HG03095 (cell line): ENCODE measurements at regions not wholly inside any gene's neighbourhood (a gene's known extent, or its start where the extent isn't known, plus 50 kb on each side); places are given as distances from the start of the nearest gene placed in this dataset.

Experiments used
- ATAC-seq: cut with Tn5 transposase; IDR thresholded peaks from one replicate; pipeline ENCODE4 v1.9.1; 2021; ENCODE audit warnings: moderate library complexity; ENCODE audit not compliant: unreplicated experiment

DNA sequence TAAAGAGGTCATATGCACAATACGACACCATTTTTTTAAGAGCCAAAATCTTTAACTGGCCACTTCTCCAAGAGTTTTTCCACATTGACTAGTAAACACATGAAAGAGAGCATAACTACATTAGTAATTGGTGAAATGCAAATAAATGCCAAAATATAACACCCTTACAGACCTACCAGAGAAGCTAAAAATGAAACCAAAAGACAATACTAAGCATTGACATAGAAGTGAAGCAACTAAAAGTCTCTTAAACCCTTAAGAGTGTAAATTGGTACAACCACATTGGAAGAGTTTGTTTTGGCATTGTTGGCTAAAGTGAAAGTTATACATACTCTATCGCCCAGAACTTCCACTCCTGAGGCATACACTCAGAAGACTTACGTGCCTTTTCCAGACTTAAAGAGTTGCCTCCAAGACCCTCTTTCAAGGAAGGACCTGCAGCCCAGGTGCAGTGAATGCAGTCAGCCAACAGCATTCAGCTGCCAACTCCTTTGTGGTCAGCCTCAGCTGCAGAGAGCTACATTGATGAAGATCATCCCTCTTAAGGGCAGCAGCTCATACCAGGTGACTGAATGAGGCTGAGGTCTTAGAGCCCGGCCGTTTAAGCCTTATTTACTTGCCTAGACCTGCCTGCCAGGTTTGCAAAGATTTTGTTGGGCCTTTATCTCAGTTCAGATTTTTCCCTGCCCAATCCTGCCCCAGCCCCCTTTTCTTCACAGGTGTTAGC lies 839.1 kb upstream of the ADGRL2 start:
- ATAC-seq, result no peak

DNA sequence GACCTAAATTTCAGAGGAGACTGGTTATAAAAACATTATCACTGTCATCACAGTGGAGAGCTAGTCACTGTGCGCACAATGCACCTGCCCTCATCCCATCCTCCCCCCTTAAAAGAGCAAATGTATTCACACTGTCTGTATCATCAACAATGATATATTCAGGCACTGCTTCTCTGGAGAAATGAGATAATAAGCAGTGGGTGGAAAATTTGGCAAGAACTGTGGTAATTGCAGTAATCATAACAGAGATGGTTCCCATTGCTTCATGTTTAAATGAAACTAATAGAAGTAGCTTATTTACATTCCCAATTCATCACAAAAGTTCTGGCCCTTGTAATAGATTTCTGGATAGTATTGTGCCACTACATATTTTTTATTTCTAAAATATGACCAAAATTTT lies 867.4 kb upstream of the ADGRL2 start:
- no peak for ATAC-seq

DNA sequence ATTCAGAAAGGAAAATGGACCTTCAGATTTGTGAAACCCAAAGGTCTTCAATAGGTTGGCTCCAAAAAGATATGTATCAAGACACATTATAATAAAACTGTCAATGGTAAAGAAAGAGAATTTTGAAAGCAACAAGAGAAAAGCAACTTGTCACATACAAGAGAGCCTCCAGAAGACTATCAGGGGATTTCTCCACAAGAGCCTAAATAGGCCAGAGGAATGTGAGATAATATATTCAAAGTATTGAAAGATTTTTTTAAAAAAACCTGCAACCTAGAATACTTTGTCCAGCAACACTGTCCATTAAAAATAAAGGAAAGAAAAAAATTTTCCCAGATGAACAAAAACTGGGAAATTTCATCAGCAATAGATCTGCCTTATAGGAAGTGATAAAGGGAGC lies 869.6 kb upstream of the ADGRL2 start:
- ATAC-seq, result no peak

DNA sequence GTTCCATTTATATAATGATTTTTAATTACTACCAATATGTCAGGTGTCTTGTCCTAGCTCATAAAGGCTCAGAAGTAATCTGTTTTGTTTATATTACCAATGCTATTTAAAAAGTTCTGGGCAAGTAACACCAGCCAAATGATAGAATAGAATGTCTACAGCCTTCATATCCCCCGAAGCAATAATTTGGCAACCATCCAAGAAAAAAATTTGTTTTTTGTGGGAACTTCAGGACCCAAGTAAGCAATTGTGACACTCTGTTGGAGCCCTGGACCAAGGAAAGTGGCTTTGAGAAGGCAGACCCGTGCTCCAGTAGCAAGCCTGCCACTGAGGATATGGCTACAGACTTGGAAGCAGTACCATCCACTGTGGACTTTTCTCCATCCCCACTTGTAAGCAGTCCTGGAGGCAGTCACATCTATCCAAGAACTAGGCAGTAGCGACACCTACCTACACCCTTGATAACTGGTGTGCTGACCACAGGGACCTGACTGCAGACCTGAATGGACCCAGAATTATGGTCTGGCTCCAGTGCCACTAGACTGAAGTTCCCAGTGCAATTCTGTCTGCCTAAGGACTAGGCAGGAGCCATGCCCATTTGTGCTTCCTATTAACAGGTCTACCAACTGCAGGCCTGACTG lies 870.7 kb upstream of the ADGRL2 start:
- no peak for ATAC-seq

DNA sequence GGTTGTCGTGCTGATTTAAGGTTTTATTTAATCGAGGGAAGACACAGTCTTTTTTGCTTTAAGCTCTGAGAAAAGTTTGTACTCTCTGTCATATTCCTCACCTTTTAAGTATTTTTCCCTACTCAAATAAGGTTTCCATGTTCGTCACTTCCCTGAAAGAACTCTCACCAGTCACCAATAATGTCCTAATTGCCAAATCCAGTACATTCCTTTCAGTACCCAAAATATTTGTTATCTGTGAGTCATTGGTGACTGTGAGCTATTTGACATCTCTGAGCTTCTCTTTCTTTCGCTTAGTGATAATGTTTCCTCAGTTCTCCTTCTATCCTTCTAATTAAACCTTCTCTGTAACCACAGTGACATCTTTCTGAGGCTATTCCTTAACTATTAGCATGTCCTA lies 874.2 kb upstream of the ADGRL2 start:
- ATAC-seq, result no peak

DNA sequence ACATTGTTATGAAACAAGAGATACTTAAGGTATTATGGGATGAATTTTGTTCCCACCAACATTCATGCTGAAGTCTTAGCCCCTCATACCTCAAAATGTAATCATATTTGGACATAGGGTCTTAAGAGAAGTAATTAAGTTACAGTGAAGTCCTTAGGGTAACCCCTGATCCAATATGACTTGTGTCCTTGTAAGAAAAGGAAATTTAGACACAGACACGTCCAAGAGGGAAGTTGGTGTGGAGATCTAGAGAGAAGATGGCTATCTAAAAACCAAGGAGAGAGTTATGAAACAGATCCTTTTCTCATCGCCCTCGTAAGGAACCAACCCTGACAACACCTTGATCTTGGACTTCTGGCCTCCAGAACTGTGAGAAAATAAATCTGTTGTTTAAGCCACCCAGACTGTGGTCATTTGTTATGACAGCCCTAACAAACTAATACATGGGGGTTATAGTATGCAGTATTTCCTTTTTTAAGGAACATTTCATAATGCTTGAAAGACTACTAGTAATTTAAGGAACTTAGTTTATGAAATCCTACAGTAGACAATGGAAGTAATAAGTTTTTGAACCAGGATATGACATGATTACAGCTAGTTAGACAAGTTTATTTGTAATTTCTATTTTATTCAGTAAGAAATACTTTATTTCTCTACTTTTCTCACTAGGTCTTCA lies 875.5 kb upstream of the ADGRL2 start:
- ATAC-seq, result no peak

DNA sequence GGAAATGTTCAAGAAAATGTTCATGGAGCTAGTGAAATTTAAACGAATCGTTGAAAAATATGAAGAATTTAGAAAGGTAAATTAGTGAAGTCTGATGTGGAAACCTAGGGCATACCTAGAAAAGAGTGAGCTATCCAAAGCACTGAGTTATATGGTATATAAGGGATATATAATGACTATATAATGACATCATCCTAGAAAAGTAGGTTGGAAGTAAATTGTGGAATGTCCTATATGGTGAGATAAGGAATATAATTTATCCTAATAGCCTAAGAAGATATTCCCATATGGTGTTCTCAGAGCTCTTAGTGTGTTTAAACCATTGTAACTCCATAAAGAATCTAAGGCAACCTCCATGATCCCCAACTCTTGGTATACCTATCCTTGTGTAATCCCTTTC lies 876.4 kb upstream of the ADGRL2 start:
- ATAC-seq, result no peak

DNA sequence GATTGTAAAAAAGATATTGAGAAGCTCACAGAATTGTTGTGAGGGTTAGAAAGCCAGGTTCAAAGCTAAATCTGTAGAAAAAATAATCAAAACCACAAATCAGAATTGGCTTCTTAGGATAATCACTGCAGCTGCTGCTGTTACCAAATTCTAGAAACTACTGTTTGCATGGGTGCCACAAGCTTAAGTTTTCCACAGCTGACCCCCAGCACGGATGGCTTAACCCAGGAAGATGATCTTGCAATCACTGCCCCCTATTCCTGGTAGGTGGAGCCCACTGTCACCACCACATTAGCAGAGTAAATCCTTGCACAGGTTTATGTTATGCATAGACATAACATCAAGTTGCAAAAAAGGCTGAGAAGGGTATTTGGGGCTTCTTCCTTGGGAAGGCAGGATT lies 877.8 kb upstream of the ADGRL2 start:
- ATAC-seq, result no peak

DNA sequence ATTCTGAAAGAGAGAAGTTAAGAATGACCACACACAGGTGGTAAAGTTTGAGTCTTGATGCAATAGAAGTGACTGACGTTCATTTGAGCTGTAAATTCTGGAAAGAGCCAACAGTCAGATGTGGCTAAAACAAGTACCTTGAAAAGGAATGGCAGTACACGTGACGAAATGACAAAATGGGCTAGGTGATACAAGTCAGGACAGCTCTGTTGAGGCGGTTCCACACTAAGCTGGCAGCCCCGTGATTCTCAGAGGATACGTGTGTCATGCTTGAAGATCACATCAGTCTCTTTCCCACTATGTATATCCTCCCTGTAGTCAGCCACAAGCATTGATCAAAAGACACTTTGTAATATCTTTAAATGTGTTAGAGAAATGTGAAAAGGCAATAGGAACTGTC lies 881.3 kb upstream of the ADGRL2 start:
- ATAC-seq, result no peak

DNA sequence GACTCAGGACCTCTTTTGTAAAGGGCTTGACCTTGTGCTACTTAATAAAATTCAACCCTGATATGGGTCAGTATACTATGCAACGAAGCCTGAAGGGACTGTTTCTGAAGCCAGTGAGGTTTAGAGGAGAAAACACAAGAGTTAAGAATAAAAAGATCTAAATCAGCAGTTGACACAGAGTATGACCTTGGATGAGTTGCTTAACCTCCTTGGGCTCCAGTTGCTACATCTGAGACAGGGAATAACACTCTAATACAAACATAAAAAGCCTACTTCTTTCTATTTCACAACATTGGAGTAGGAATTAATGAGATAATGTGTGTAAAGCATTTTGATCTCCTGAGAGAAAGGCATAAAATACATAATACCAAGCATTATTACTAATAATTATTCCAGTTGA lies 882.4 kb upstream of the ADGRL2 start:
- no peak for ATAC-seq

DNA sequence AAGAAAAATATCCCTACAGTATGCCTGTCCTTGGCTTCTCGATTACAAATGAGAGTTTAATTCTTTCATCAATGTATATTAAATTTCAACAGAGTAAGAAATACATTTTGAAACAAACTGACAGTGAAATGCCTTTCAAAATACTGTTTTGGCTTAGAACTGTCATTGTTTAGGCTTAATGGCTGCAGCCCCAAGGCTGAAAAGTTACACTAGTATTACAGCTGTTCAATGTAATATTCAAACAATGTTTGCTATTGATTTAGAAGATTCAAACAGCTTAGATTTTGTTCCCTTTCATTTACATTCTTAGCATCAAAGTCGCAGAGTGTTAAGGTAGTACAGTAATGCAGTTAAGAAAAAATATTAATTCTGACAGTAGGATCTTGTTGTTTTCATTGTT lies 882.9 kb upstream of the ADGRL2 start:
- ATAC-seq, result no peak

DNA sequence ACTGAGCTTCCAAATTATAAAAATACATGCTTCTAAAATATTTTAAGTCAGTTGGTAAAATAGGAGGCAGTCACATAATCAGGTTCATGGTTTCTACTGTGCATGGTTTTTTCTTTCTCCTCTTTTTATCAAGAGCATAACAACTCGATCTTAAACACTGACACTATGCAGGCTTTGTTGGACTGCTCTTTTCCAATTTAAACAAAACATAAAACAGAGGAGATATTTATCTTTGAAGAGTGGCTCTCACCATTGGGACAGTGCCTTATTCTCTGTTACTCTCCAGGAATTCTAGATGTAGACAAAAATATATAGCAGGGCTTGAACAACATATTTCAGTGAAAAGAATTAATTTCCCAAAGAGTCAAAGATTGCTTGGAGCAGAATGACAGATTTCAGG lies 883.5 kb upstream of the ADGRL2 start:
- no peak for ATAC-seq

DNA sequence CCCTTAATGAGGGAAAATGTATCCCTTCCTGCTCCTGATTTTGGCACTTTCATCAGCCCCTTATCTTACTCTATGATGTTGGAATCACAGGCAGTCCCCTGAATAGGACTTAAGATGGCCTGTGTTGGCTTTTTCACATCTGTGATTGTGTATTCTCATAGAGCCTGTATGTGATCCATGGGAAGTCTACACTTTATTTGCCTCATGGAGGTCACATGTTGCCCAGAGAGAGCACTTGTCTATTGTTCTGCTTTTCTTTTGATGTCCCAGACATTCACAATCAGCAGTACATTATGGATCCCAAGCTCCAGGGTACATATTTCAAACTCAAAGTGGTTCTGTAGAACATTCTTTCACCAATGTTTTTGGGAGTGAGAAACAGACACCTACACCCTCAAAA lies 885.2 kb upstream of the ADGRL2 start:
- ATAC-seq, result no peak

DNA sequence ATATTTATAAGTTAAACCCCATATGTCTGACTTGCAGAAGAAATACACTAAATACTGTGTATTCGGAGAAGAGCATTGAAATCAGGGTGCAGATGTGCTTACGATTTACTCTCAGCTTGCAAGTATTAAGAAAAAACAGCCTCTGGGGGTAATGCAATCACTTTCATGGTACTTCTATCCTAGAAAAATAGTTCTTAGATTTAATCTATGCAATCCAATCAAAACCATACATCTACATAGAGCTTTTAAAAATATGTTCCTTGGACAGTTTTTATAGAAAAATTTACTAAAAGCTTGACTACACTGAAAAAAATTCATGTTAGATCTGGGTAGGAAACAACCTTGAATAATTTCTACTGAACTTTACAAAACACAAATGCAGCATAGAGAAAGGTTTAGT lies 890.3 kb upstream of the ADGRL2 start:
- no peak for ATAC-seq

DNA sequence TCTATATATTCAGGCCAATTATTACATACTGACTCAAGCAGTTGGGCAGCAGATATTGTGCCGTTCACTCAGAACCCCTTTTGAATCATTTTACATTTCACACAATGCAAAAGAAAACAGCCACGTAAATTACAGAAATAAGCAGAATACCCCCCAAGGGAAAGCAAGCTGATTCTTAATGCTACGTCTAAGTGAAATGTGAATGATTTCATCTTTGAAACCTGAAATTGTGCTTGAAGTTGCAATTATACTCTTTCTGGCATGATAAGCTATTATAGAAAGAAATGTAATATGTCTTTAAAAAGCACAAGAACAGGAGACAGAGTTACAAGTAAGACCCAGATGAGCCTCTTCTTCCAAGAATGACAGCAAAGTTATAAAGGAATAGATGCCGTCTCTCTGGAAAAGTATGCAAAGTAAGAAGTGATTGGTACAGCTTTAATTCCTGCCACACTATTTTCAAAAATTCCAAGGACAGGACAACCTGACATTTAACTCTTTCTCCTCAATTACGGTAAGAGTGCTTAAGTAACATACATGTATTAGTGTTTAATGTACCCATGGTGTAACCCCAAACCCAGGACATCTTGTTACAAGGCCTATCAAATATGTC lies 891.5 kb upstream of the ADGRL2 start:
- ATAC-seq, result no peak

DNA sequence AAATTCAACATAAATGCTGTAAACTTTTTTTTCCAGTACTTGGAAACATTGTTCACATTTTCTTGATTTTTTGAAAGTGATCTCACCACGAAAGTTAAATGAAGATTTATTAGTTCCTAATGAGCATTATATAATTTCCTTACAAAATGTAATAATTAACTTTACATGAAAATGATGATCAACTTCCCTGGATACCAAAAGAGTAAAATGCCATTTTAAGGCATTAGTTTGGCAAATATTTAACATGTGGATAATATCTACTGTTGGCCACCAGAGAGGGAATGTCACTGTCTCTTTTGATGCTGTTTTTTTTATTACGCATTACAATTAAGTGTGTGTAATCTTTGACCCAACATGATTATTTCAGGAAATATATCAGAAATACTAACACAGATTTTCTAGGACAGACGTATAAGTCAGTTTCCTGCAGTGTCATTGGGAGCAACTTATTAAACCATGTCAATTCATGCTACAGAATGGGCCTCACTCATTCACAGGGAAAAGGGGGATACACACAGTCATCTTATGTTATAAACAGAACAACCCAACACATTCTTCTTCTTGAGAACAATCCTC lies 903.9 kb upstream of the ADGRL2 start:
- ATAC-seq, result no peak

DNA sequence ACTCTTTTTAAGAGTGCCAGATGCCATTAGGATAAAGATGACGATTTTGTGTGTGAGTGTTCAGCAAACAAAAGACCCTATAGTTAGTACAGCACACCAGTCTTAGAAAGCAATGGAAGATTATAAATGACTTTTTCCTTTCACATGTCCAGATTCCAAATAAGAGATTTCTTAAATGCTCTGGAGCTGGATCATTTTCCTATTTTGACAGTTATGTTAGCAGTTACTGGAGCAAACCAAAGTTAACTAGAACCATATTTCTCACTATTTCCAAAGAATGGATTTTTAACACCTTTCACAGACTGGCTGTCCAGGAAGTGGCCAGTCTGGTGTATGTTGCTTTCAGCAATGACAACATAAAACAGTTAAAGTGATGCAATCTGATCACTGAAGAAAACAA lies 905.8 kb upstream of the ADGRL2 start:
- no peak for ATAC-seq

DNA sequence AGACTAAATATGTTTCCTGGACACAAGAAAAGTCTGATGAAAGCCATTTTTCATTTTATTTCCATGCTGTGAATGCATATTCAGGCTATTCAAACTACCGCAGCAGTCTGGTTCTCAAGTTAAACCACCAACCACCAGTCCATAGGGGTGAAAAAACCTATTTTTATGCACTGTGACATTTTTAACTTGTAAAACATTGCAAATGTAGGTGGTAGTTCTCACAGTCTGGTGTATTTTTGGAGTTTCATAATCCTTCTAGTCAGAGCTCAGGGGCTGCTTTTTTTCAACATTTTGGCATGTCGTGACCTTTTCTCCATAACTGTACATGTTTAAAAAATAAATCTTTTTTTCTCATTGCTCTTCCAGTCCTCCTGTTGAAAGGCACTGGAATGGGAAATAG lies 907.6 kb upstream of the ADGRL2 start:
- no peak for ATAC-seq

DNA sequence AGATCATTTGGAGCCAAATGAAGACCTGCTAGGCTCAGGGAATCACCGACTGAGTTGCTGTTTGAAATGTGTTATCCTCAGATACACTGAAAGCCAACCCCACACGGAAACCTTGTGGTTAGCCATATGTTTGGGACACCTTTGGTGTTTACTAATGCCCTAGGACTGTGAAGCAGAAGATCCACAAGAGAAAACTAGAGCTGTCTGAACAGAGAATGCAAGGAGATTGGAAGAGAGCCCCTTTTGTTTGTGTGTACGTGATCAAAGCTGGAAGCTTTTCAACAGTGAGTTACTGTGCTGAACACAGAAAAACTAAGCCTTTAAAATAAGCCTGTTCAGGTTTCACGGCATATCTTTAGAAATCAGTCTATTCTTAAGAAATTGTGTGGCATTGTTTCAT lies 908.2 kb upstream of the ADGRL2 start:
- no peak for ATAC-seq

DNA sequence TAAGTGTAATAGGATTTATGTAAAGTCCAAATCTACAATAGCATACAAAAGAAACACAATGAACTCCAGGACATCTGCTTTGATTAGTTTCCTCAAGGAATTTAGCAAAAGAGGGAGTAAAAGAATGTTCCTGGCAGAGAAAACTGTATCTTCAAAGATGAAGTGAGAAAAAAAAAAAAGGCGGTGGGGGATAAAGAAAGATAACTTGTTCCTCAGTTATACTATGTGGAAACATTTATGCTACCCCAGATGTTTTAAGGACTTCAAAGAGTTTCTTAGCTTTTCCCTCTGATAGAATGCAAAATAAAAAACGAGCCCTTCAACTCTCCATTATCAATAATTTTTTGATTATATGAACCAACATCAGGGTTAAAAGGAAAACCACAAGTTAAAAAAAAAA lies 908.9 kb upstream of the ADGRL2 start:
- ATAC-seq, result no peak

DNA sequence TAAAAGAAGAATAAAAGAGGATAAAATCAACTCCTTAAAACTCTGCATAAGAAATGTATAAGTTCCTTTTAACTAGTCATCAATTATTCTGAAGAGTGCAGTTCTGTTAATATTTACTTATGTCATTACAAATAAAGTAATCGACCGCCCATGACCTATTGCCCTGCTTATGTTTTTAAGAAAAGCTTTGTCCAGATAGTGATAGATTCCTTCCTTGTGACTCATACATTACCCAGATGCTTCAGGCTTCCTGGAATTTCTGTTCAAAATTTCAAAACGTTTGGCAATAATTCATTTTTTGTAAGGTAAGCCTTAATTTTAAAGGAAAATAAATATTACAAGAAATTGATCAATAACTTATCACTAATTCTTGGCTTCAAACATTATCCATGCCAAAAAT lies 918.2 kb upstream of the ADGRL2 start:
- no peak for ATAC-seq

DNA sequence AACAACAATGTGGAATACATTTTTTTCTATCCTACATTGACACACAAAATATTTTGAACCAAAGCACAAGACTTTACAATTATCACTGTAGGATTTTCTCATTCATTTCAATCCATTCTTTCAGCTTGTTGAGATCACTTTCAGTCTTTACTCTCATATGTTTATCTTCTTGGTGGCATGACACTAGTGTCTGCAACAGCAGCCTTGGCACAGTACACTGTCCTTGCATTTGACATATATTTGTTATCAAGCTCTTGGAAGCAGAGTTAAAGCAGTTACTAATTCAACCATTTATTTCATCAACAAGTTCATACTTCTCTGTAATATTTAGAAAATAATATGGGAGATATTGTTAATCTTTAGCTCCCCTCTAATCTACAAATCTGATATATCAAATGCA lies 922.4 kb upstream of the ADGRL2 start:
- no peak for ATAC-seq
